ENCODE measurements at regions not wholly inside any gene's neighbourhood (a gene's known extent, or its start where the extent isn't known, plus 50 kb on each side); places are given as distances from the start of the nearest gene placed in this dataset.
A peak's percentile ranks its signal among the peaks of the same experiment; 100 is the strongest.

- TF ChIP-seq EZH2phosphoT487 (IDR thresholded peaks at IDR 0.05; ENCODE audit: low read length) (no peak), CTCF (IDR thresholded peaks at IDR 0.05; ENCODE audit: low read length) (peak; percentile 9; the same call in 1 of the 2 replicates)
- H3K79me2 ChIP-seq (ENCODE audit: low read length), result no peaks in the 10 kb centered on the region
- no peaks in the 10 kb centered on the region for H3K36me3 ChIP-seq (replicated peaks; ENCODE audit: insufficient read depth, low read length)
- H3K4me1 ChIP-seq (ENCODE audit: low read length), result no peaks in the 10 kb centered on the region
- no peak overlapping the region for H2AFZ ChIP-seq (ENCODE audit: low read length)
- no peak overlapping the region for H3K27ac ChIP-seq (ENCODE audit: low read length)
- H3K9me3 ChIP-seq (replicated peaks; ENCODE audit: insufficient read depth, low read length), result no peaks in the 10 kb centered on the region
- no peak for DNase-seq
- H3K4me3 ChIP-seq (ENCODE audit: low read length), result no peak overlapping the region
- no peaks in the 10 kb centered on the region for H3F3A ChIP-seq (ENCODE audit: insufficient read depth, low read length)
- no peak overlapping the region for H3K4me2 ChIP-seq (ENCODE audit: low read depth, low read length)
- no peaks in the 10 kb centered on the region for H3K9me2 ChIP-seq (replicated peaks; ENCODE audit: insufficient read depth, low read length)
- no peak overlapping the region for H3K9ac ChIP-seq (ENCODE audit: low read length)
- no peaks in the 10 kb centered on the region for H4K20me1 ChIP-seq (ENCODE audit: insufficient read depth, low read length)
- no peaks in the 10 kb centered on the region for H3K27me3 ChIP-seq (replicated peaks; ENCODE audit: insufficient read depth, low read length)
Observed at GRCh38 chr9:89808076-89808755, 203.4 kb downstream of the GADD45G start.

DNA sequence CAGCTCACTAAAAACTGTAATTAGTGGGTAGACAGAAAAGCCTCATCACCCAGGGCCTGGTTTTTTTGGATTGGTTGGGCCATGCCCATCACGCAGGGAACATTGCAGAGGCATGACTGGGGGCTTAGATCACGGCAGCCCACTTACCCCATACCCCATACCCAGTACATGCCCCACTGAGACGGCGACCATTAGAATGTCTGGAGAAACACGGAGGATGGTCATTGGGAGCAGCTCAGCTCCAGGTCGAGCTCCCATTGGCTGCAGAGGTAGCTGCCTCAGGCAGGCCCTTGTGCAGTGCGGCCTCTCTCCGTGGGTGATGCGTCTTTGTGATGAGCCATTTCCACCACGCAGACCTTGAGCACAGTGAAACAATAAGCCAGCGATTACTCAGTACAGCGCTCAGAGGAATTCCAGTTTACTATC, 204.0 kb downstream of the GADD45G start:
- Histone ChIP-seq H3K79me2 (ENCODE audit: low read length) (no peaks in the 10 kb centered on the region), H3K4me1 (ENCODE audit: low read length) (no peaks in the 10 kb centered on the region), H3K9me2 (replicated peaks; ENCODE audit: insufficient read depth, low read length) (no peaks in the 10 kb centered on the region), H3K27ac (ENCODE audit: low read length) (no peak overlapping the region), H3K27me3 (replicated peaks; ENCODE audit: insufficient read depth, low read length) (no peaks in the 10 kb centered on the region), H3K36me3 (replicated peaks; ENCODE audit: insufficient read depth, low read length) (no peaks in the 10 kb centered on the region), H3K4me3 (ENCODE audit: low read length) (no peak overlapping the region), H2AFZ (ENCODE audit: low read length) (no peak overlapping the region), H4K20me1 (ENCODE audit: insufficient read depth, low read length) (no peaks in the 10 kb centered on the region), H3K4me2 (ENCODE audit: low read depth, low read length) (no peak overlapping the region), H3F3A (ENCODE audit: insufficient read depth, low read length) (no peaks in the 10 kb centered on the region), H3K9ac (ENCODE audit: low read length) (no peak overlapping the region), H3K9me3 (replicated peaks; ENCODE audit: insufficient read depth, low read length) (no peaks in the 10 kb centered on the region)
- DNase-seq, result no peak
- TF ChIP-seq CTCF (IDR thresholded peaks at IDR 0.05; ENCODE audit: low read length) (no peak), EZH2phosphoT487 (IDR thresholded peaks at IDR 0.05; ENCODE audit: low read length) (no peak), EZH2 (optimal IDR thresholded peaks at IDR 0.05; ENCODE audit: low read depth, low read length) (no peak)

GRCh38 chr9:89810431-89810830, 205.6 kb downstream of the GADD45G start:
- H3F3A ChIP-seq (ENCODE audit: insufficient read depth, low read length), result no peaks in the 10 kb centered on the region
- no peaks in the 10 kb centered on the region for H3K9me3 ChIP-seq (replicated peaks; ENCODE audit: insufficient read depth, low read length)
- no peaks in the 10 kb centered on the region for H3K27me3 ChIP-seq (replicated peaks; ENCODE audit: insufficient read depth, low read length)
- 0 out of 2 replicates have a peak, but pooled peaks cover under 1% of the 10 kb centered on the region for H3K4me1 ChIP-seq (ENCODE audit: low read length)
- H3K36me3 ChIP-seq (replicated peaks; ENCODE audit: insufficient read depth, low read length), result no peaks in the 10 kb centered on the region
- no peak for TF ChIP-seq EZH2phosphoT487 (IDR thresholded peaks at IDR 0.05; ENCODE audit: low read length)
- no peak for TF ChIP-seq CTCF (IDR thresholded peaks at IDR 0.05; ENCODE audit: low read length)
- no peak for TF ChIP-seq EZH2 (optimal IDR thresholded peaks at IDR 0.05; ENCODE audit: low read depth, low read length)
- DNase-seq, result no peak
- H3K4me3 ChIP-seq (ENCODE audit: low read length), result no peak overlapping the region
- H3K9me2 ChIP-seq (replicated peaks; ENCODE audit: insufficient read depth, low read length), result no peaks in the 10 kb centered on the region
- no peak overlapping the region for H2AFZ ChIP-seq (ENCODE audit: low read length)
- H3K4me2 ChIP-seq (ENCODE audit: low read depth, low read length), result no peak overlapping the region
- H4K20me1 ChIP-seq (ENCODE audit: insufficient read depth, low read length), result no peaks in the 10 kb centered on the region
- H3K27ac ChIP-seq (ENCODE audit: low read length), result no peak overlapping the region
- H3K9ac ChIP-seq (ENCODE audit: low read length), result no peak overlapping the region
- no peaks in the 10 kb centered on the region for H3K79me2 ChIP-seq (ENCODE audit: low read length)
